AG08395 (cell line): ENCODE measurements at regions not wholly inside any gene's neighbourhood (a gene's known extent, or its start where the extent isn't known, plus 50 kb on each side); places are given as distances from the start of the nearest gene placed in this dataset.

Experiments
- DNase-seq: peaks from one replicate; pipeline ENCODE4 v3.0.0; 2012; ENCODE audit warnings: mixed read lengths, low spot score

GRCh38 chr4:122514671-122515070 lies 58.1 kb upstream of the IL2 start:
- no peak for DNase-seq

- DNase-seq = no peak
Observed at GRCh38 chr4:122512430-122512829, 55.9 kb upstream of the IL2 start.

GRCh38 chr4:122508083-122508482 lies 51.6 kb upstream of the IL2 start:
- no peak for DNase-seq
